Cardiac muscle cell (in vitro differentiated cells and primary cell): ENCODE measurements at regions not wholly inside any gene's neighbourhood (a gene's known extent, or its start where the extent isn't known, plus 50 kb on each side); places are given as distances from the start of the nearest gene placed in this dataset.
"Not testable (repeated sequence)": the region's sequence is repeated elsewhere in the genome, so short reads cannot be mapped to it uniquely, and the experiment has no call there.

ENCODE experiments used
- DNase-seq, 2 donors: peaks; one replicate each; pipeline versions ENCODE4 v3.0.0 to v3.0.0-alpha.2; 2010 to 2017; ENCODE audit warnings: low read depth in 1 of 2, low spot score in 1 of 2
- H3K27ac ChIP-seq: fragments of 200-600 bp; sonication (generic); 2 replicates; pipeline ENCODE4 v1.5.1; 2016
- H3K27me3 ChIP-seq: fragments of 200-600 bp; sonication (generic); 2 replicates; pipeline ENCODE4 v1.6.0; 2016; ENCODE audit warnings: control low read depth
- H3K36me3 ChIP-seq: fragments of 200-600 bp; sonication (generic); 2 replicates; pipeline ENCODE4 v1.5.1; 2016; ENCODE audit warnings: control low read depth
- H3K4me1 ChIP-seq: fragments of 200-600 bp; sonication (generic); 2 replicates; pipeline ENCODE4 v1.8.1; 2017; ENCODE audit warnings: low read depth, mild to moderate bottlenecking, mixed run types
- H3K4me3 ChIP-seq: fragments of 200-600 bp; sonication (generic); 2 replicates; pipeline ENCODE4 v1.5.1; 2016; ENCODE audit warnings: mild to moderate bottlenecking
- H3K9me3 ChIP-seq: fragments of 200-600 bp; sonication (generic); 2 replicates; pipeline ENCODE4 v1.5.1; 2017; ENCODE audit warnings: low read depth, mild to moderate bottlenecking, control low read depth
- TF ChIP-seq, protein P1 (sequence below): IDR thresholded peaks from 2 replicates; pipeline ENCODE4 v1.5.1; 2012; ENCODE audit warnings: low read depth, mild to moderate bottlenecking, low read length

DNA sequence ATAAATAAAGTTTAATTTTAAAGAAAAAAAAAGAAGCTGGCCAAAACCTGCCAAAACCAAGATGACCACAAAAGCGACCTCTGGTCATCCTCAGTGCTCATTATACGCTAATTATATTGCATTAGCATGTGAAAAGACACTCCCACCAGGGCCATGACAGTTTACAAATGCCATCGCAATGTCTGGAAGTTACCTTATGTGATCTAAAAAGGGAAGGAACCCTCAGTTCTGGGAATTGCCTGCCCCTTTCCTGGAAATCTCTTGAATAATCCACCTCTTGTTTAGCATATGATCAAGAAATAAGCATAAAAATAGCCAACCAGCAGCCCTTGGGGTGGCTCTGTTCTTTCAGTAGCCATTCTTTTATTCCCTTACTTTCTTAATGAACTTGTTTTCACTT, 178.3 kb upstream of the MAP1B start:
- no peaks in the 10 kb centered on the region for H3K36me3 ChIP-seq
- no peaks in the 10 kb centered on the region for H3K4me1 ChIP-seq
- H3K9me3 ChIP-seq, result no peaks in the 10 kb centered on the region
- TF ChIP-seq, protein P1, sequence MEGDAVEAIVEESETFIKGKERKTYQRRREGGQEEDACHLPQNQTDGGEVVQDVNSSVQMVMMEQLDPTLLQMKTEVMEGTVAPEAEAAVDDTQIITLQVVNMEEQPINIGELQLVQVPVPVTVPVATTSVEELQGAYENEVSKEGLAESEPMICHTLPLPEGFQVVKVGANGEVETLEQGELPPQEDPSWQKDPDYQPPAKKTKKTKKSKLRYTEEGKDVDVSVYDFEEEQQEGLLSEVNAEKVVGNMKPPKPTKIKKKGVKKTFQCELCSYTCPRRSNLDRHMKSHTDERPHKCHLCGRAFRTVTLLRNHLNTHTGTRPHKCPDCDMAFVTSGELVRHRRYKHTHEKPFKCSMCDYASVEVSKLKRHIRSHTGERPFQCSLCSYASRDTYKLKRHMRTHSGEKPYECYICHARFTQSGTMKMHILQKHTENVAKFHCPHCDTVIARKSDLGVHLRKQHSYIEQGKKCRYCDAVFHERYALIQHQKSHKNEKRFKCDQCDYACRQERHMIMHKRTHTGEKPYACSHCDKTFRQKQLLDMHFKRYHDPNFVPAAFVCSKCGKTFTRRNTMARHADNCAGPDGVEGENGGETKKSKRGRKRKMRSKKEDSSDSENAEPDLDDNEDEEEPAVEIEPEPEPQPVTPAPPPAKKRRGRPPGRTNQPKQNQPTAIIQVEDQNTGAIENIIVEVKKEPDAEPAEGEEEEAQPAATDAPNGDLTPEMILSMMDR, result no peak
- no peak overlapping the region for H3K27ac ChIP-seq
- no peaks in the 10 kb centered on the region for H3K27me3 ChIP-seq
- no peak overlapping the region for H3K4me3 ChIP-seq
- no peak for DNase-seq

DNA sequence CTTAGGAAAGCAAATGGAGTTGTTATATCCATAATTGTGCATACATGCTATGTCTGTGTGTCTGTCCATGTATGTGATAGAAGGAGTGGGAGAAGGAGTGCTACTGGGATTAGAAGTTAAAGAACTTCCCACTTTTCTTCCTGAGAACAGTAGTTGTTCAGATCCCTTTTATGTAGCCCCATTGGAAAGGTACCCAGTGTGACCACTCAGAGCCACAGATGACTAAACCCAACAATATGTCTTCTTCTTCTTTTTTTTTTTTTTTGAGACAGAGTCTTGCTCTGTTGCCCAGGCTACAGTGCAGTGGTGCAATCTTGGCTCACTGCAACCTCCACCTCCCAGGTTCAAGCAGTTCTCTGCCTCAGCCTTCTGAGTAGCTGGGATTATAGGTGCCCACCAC, 176.7 kb upstream of the MAP1B start:
- H3K36me3 ChIP-seq, H3K4me3 ChIP-seq, H3K27ac ChIP-seq, DNase-seq, H3K4me1 ChIP-seq, H3K9me3 ChIP-seq, H3K27me3 ChIP-seq: not testable (repeated sequence)

GRCh38 chr5:71932131-71932654, 175.1 kb upstream of the MAP1B start:
- no peaks in the 10 kb centered on the region for H3K36me3 ChIP-seq
- H3K27ac ChIP-seq, result no peak overlapping the region
- peak in 1 of 2 donors; percentile 11 for DNase-seq
- no peaks in the 10 kb centered on the region for H3K9me3 ChIP-seq
- H3K4me1 ChIP-seq, result no peaks in the 10 kb centered on the region
- H3K4me3 ChIP-seq, result no peak overlapping the region
- TF ChIP-seq, protein P1, result no peak
- no peaks in the 10 kb centered on the region for H3K27me3 ChIP-seq

GRCh38 chr5:71932655-71933338, 174.5 kb upstream of the MAP1B start:
- DNase-seq, result peak; percentile 31 to 94
- Histone ChIP-seq H3K27ac (no peak overlapping the region), H3K9me3 (no peaks in the 10 kb centered on the region)

GRCh38 chr5:71934322-71934721, 173.0 kb upstream of the MAP1B start:
- DNase-seq, result no peak
- Histone ChIP-seq H3K4me1 (no peaks in the 10 kb centered on the region), H3K36me3 (no peaks in the 10 kb centered on the region), H3K27me3 (no peaks in the 10 kb centered on the region), H3K4me3 (no peak overlapping the region), H3K27ac (no peak overlapping the region), H3K9me3 (no peaks in the 10 kb centered on the region)
- TF ChIP-seq, protein P1, result no peak

More at GRCh38 chr5:71932655-71933338, 174.5 kb upstream of the MAP1B start:
- Histone ChIP-seq H3K27me3 (no peaks in the 10 kb centered on the region), H3K4me3 (no peak overlapping the region), H3K4me1 (no peaks in the 10 kb centered on the region), H3K36me3 (no peaks in the 10 kb centered on the region)
- TF ChIP-seq, protein P1, result no peak

DNA sequence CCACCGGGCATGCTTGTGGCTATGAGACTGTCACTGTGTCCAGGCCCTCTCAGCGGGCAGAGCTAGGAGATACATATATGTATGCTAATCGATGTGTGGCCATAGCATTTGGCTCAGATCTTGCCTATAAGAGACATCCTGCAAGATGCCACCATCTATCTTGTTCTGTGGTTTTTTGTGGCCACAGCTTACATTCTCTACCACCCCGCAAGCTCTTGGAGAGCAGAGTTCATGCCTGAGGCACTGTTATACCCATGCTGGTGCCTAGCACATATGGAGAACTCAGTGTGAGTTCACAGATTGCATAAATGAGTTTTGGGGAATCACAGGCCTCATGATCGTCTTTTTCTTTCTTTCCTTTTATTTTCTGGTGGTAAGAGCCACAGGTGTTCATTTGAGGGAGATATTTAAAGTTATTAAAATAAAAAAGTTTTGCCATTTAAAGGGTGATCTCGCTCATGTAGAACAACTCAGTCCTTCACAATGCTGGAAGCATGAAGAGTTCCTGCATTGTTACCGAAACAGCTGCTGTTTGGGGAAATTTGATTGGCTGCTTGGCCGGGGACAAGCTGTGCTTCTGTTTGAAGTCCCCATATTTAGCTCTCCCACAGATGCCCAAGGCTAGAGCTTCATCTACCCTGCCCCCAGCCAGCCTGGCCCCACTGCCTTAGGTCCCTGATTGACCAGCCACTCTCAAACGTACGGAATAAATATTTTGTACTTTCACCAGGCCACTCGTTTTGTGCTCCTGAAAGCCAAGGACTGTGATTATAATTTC, 169.2 kb upstream of the MAP1B start:
- TF ChIP-seq, protein P1, result no peak
- Histone ChIP-seq H3K27ac (no peak overlapping the region), H3K9me3 (no peaks in the 10 kb centered on the region), H3K27me3 (no peaks in the 10 kb centered on the region), H3K36me3 (no peaks in the 10 kb centered on the region), H3K4me3 (no peak overlapping the region), H3K4me1 (no peaks in the 10 kb centered on the region)
- no peak for DNase-seq
